GM19025 (cell line): ENCODE measurements at regions not wholly inside any gene's neighbourhood (a gene's known extent, or its start where the extent isn't known, plus 50 kb on each side); places are given as distances from the start of the nearest gene placed in this dataset.
"Not testable (repeated sequence)": the region's sequence is repeated elsewhere in the genome, so short reads cannot be mapped to it uniquely, and the experiment has no call there.

Experiments
- ATAC-seq: cut with Tn5 transposase; IDR thresholded peaks from one replicate; pipeline ENCODE4 v1.9.1; 2021; ENCODE audit warnings: mild to moderate bottlenecking, low read depth, moderate library complexity; ENCODE audit not compliant: unreplicated experiment

DNA sequence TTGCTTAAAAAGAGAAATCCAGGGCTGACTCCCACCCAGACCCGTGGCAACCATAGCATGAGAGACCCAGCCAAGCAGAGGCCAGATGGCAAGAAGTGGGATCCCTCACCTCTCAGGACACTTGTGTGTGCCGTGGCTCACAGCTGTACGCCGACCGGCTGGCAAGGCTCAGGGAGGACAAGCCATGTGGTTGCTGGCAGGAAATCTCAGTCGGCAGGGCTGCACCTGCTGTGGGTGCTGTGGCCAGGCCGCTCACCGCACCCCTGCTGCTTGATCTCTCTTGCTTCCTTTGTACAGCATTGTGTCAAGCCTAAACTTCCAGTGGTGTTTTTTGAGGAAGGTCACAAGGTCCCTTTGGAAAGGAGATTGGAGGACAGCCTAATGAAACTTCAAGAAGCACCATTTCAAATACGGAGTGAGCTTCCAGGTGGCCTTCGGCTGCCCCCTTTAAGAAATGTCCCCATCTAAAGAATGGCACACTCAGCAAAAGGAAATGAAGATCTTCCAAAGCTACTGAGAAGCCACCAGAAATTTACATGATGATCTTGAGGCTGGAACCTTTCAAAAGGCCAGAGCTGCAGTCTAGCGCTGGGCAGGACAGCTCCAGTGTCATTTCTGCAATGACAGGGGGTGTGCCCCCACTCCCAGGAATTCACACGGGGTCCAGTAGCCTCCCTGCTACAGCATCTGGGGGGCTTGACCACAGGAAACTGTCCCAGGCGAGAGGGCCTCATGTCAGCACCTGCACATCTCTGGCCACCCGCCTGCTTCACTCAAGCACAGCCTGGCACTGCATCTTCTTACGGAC lies 409.0 kb upstream of the MGMT start:
- ATAC-seq, result peak; percentile 89

DNA sequence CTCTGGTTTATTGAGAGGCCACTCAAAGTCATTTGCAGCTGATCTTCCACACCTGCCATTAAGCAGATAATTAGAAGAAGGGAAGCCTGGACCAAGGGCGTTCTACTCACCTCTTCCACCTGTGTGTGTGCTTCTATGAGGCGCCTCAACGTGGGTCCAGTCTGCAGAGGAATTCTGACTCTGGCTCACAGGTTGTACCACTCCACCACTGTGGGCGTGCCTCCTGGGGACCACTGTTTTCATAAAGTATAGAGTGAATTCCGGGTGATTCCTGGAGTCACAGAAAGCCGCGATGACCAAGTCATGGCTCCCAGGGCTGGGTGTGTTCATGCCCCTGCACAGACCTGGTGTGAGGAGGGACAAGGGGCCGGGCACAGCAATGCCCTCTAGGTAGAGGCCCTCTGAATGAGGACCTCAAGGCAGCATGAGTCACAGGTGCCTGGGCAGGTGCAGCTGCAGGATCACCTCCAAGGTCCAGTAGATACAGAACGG lies 408.3 kb upstream of the MGMT start:
- ATAC-seq, result no peak

DNA sequence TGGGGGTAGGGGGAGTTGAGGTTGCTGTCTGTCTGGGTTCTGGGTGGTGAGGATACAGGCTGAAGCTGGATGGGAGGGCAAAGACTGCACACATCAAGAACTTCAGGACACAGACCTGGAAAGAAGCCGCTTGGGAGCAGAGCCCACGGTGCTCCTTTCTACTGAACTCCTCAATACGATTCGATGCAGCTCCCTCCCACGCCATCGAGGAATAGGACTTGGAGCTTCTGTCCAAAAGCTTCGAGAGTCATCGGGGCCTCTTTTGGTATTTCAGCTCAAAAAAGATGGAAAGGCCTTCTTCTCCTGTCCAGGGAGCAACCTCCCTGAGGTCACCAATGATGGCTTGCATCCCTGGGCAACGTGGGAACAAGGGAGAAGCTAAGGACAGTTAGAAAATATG lies 407.1 kb upstream of the MGMT start:
- ATAC-seq, result no peak

GRCh38 chr10:129063212-129063611 lies 403.8 kb upstream of the MGMT start:
- ATAC-seq, result no peak

DNA sequence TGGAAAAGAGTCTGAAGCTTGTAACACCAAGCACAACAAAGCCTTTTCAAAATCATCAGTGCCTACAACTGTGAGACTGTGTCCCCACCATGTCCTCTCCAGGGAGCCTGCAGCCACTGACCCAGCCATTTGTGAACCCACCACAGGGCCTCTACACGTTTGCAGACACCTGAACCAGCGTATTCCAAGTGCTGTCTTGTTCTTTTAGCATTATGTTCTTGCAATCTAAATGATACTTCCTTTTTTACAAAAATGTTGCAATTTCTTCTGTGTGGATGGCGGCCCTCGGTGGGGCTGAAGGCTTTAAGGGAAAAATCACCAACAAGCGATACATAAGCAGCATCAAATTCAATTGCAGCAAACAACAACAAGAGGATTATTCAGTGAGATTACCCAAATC lies 403.2 kb upstream of the MGMT start:
- ATAC-seq, result no peak

GRCh38 chr10:129066529-129066928 lies 400.5 kb upstream of the MGMT start:
- not testable (repeated sequence) for ATAC-seq

GRCh38 chr10:129071411-129071810 lies 395.6 kb upstream of the MGMT start:
- not testable (repeated sequence) for ATAC-seq

GRCh38 chr10:129074939-129075338 lies 392.1 kb upstream of the MGMT start:
- no peak for ATAC-seq

DNA sequence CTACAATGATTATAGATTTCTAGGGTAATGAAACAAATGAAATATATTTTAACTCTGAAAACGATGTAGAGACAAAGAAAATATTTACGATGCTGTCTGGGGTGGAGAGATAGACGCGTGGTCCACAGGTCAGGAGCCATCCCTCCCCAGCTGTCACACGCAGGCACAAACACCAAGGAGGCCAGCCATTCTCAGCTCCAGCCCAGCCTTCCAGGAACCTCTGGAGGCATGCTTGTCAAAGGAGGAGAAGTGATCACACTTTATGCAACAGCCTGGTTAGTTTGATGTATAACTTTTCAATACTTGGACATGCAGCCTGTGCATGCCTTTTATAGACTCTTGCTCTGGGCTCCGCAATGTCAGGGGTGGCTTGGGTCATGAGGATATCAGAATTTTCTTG lies 391.5 kb upstream of the MGMT start:
- no peak for ATAC-seq

- no peak for ATAC-seq
Observed at GRCh38 chr10:129075927-129076326, 391.1 kb upstream of the MGMT start.

- no peak for ATAC-seq
Observed at GRCh38 chr10:129078346-129078745, 388.7 kb upstream of the MGMT start.

GRCh38 chr10:129078746-129079145 lies 388.3 kb upstream of the MGMT start:
- ATAC-seq, result no peak

DNA sequence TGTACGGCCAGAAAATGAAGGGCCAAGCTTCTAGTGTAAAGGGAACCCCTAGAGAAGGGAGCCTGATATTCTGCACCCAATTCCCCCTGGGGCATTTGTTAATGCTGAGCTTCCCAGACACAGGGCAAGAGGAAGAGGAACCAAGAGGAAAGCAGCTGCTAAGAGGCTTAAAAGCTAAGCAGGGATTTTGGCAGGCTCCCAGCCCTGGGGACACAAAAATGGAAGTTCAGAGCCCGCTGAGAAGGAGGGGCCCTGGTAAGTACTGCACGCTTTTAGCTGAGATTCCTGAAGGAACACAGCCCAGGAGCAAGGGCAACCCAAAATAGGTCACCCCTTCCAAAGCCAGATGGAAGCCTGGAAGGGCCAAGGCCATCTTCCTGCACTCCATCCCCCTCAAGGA lies 387.3 kb upstream of the MGMT start:
- no peak for ATAC-seq

DNA sequence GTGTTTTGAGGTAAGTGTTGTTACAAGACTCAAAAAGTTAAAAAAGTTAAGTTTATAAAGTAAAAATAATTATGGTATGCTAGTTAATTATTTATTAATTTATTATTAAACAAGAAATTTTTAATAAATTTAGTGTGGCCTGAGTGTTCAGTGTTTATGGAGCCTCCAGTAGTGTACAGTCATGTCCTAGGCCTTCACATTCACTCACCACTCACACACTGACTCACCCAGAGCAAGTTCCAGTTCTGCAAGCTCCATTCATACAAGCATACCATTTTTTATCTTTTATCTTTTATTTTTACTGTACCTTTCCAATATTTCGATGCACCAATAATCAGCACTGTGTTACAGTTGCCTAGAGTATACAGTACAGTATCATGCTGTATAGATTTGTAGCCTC lies 381.2 kb upstream of the MGMT start:
- ATAC-seq, result no peak

- ATAC-seq, result no peak
Observed at GRCh38 chr10:129089341-129089740, 377.7 kb upstream of the MGMT start.

DNA sequence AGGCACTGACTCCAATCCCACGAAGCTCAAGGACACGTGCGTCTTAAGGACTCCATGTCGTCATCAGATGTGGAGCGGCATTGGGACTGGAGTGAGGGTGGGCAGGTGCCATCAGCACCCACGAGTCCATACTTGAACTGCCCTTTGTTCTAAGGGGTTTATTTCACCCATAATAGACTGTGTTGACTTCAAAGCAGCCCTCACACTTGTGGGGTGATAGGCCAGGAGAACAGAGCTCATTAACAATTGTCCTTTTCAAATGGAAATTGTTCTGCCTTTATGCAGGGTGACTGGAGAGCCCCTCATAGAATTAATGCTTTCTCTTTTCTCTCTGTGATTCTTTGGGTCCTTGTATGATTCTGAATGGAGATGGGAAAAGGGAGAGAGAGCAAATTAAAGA lies 376.9 kb upstream of the MGMT start:
- no peak for ATAC-seq

GRCh38 chr10:129090618-129091366 lies 376.2 kb upstream of the MGMT start:
- no peak for ATAC-seq

DNA sequence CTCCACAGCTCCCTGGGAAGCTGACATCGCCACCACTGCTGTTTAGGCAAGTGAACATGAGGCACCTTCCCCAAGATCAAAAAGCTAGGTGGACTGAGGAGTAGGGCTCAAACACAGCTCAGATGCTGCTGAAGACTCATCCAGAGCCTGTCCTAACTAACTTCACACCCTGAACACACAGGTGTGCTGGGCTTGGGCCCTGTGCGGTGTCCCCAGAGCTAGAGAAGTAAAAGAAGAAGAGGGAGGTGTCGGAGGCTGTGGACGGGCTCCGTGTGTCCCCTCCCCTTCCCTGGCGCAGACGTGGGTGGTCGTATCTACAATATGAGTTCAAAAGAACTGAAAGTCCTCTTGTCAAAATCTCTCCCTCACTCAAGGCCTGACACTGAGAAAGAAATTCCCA lies 373.4 kb upstream of the MGMT start:
- no peak for ATAC-seq

- ATAC-seq, result no peak
Observed at GRCh38 chr10:129094233-129094632, 372.8 kb upstream of the MGMT start.

GRCh38 chr10:129094861-129095260 lies 372.2 kb upstream of the MGMT start:
- no peak for ATAC-seq

GRCh38 chr10:129095680-129096064 lies 371.4 kb upstream of the MGMT start:
- ATAC-seq, result no peak
